ENCODE measurements at regions not wholly inside any gene's neighbourhood (a gene's known extent, or its start where the extent isn't known, plus 50 kb on each side); places are given as distances from the start of the nearest gene placed in this dataset.

DNA sequence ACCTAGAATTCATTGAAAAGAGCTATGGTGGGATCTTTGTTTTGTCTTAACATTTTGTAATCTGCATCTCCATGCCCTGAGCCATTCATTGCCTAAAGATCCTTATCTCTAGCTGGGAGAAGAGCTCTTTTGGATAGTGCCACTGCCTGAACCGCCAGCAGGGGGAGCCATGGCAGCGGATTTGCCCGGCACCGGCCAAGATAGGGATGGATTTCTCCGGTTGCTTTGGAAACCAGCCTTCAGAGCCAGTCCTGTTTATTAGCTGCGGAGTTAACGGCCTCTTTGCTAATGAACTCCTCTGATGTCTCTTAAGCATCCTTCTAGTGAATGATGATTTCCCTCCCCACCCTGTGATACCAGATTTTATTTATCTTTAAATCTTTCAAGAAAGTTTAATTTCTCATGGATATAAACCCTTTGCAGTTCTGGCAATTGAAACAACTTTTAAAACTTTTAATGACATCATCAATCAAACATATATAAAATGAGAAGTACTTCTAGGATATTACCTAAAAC is 58.2 kb upstream of the LYZL2 start:
- TF ChIP-seq, protein P1, sequence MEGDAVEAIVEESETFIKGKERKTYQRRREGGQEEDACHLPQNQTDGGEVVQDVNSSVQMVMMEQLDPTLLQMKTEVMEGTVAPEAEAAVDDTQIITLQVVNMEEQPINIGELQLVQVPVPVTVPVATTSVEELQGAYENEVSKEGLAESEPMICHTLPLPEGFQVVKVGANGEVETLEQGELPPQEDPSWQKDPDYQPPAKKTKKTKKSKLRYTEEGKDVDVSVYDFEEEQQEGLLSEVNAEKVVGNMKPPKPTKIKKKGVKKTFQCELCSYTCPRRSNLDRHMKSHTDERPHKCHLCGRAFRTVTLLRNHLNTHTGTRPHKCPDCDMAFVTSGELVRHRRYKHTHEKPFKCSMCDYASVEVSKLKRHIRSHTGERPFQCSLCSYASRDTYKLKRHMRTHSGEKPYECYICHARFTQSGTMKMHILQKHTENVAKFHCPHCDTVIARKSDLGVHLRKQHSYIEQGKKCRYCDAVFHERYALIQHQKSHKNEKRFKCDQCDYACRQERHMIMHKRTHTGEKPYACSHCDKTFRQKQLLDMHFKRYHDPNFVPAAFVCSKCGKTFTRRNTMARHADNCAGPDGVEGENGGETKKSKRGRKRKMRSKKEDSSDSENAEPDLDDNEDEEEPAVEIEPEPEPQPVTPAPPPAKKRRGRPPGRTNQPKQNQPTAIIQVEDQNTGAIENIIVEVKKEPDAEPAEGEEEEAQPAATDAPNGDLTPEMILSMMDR (IDR thresholded peaks at IDR 0.05): peak; percentile 89
- no peak for TF ChIP-seq EZH2 (IDR thresholded peaks at IDR 0.05)
